IMR-90 (cell line): ENCODE measurements at regions not wholly inside any gene's neighbourhood (a gene's known extent, or its start where the extent isn't known, plus 50 kb on each side); places are given as distances from the start of the nearest gene placed in this dataset.

Experiments
- ATAC-seq: fragments of 200-7000 bp; cut with Tn5 transposase; 2 replicates; pipeline ENCODE4 v1.9.1; 2020; ENCODE audit warnings: low read depth, mild to moderate bottlenecking, moderate library complexity
- BruUV-seq: library from RNA; stranded (reverse); fragments of 400-500 nt; replicated peaks from 2 replicates; lab custom pipeline; 2021; lab: Mats Ljungman, UMichigan
- CTCF ChIA-PET: fragments of 300-600 bp; formaldehyde crosslinking; extraction: SDS; loops from one replicate; lab custom pipeline; 2021; ENCODE audit warnings: antibody characterized with exemption; lab: Yijun Ruan, JAX
- POLR2A ChIA-PET: fragments of 300-600 bp; sonication (Branson Sonifier 250); formaldehyde crosslinking; loops from one replicate; lab custom pipeline; 2022; ENCODE audit warnings: antibody characterized with exemption; ENCODE audit not compliant: unreplicated experiment; lab: Charles Lee
- DNase-seq: peaks from one replicate; pipeline ENCODE4 v3.0.0; 2013
- H2AFZ ChIP-seq: replicated peaks from 2 replicates; pipeline ENCODE3; 2013; ENCODE audit warnings: low read length, mild to moderate bottlenecking; ENCODE audit not compliant: poor library complexity
- H2AK5ac ChIP-seq: 2 replicates; pipeline ENCODE4 v1.6.1; 2013; ENCODE audit warnings: low read depth, low read length, inconsistent platforms
- H2AK9ac ChIP-seq: replicated peaks from 2 replicates; pipeline ENCODE3; 2013; ENCODE audit warnings: mild to moderate bottlenecking, low read depth, low read length, moderate library complexity; ENCODE audit not compliant: poor library complexity
- H2BK120ac ChIP-seq: 2 replicates; pipeline ENCODE4 v1.6.1; 2013; ENCODE audit warnings: low read depth, low read length, inconsistent platforms
- H2BK15ac ChIP-seq: 3 replicates; pipeline ENCODE4 v1.6.1; 2013; ENCODE audit warnings: low read depth, low read length, inconsistent platforms
- H2BK20ac ChIP-seq: 2 replicates; pipeline ENCODE4 v1.6.1; 2013; ENCODE audit warnings: low read depth, mild to moderate bottlenecking, inconsistent platforms, low read length, moderate library complexity
- H2BK5ac ChIP-seq: 2 replicates; pipeline ENCODE4 v1.6.1; 2013; ENCODE audit warnings: mild to moderate bottlenecking, low read depth, low read length, inconsistent platforms; ENCODE audit not compliant: poor library complexity, severe bottlenecking
- H3K14ac ChIP-seq: replicated peaks from 2 replicates; pipeline ENCODE4 v1.6.1; 2013; ENCODE audit warnings: low read depth, low read length, inconsistent platforms
- H3K18ac ChIP-seq: 2 replicates; pipeline ENCODE4 v1.6.1; 2013; ENCODE audit warnings: low read depth, low read length, control low read depth
- H3K23ac ChIP-seq: 2 replicates; pipeline ENCODE4 v1.6.1; 2013; ENCODE audit warnings: low read depth, low read length, inconsistent platforms
- H3K27ac ChIP-seq: 2 replicates; pipeline ENCODE4 v1.5.1; 2013; ENCODE audit warnings: mild to moderate bottlenecking, control low read depth, low read length; ENCODE audit not compliant: insufficient read depth
- H3K27me3 ChIP-seq: 2 replicates; pipeline ENCODE4 v1.6.1; 2013; ENCODE audit warnings: low read length; ENCODE audit not compliant: control insufficient read depth, insufficient read depth
- H3K36me3 ChIP-seq: 2 replicates; pipeline ENCODE4 v1.6.1; 2013; ENCODE audit warnings: low read length, mixed read lengths; ENCODE audit not compliant: control insufficient read depth, insufficient read depth
- H3K4ac ChIP-seq: 2 replicates; pipeline ENCODE4 v1.6.1; 2013; ENCODE audit warnings: low read depth, low read length, inconsistent platforms
- H3K4me1 ChIP-seq: 2 replicates; pipeline ENCODE4 v1.6.1; 2013; ENCODE audit warnings: low read length, mixed read lengths; ENCODE audit not compliant: control insufficient read depth, insufficient read depth
- H3K4me2 ChIP-seq: 2 replicates; pipeline ENCODE4 v1.6.1; 2013; ENCODE audit warnings: low read depth, mild to moderate bottlenecking, control low read depth, low read length, moderate library complexity
- H3K4me3 ChIP-seq: 2 replicates; pipeline ENCODE4 v1.5.1; 2013; ENCODE audit warnings: low read depth, mild to moderate bottlenecking, control low read depth, low read length, moderate library complexity; ENCODE audit not compliant: insufficient read depth
- H3K56ac ChIP-seq: 2 replicates; pipeline ENCODE4 v1.6.1; 2013; ENCODE audit warnings: low read length, inconsistent platforms; ENCODE audit not compliant: insufficient read depth; ENCODE audit errors: extremely low read depth
- H3K79me1 ChIP-seq, 2 experiments: 2 replicates each; pipeline ENCODE4 v1.6.1; 2013; ENCODE audit warnings: low read length in 2 of 2, inconsistent platforms in 1 of 2, low read depth in 1 of 2
- H3K9ac ChIP-seq: 2 replicates; pipeline ENCODE4 v1.6.1; 2013; ENCODE audit warnings: low read depth, low read length, control low read depth
- H3K9me1 ChIP-seq: 2 replicates; pipeline ENCODE4 v1.6.1; 2013; ENCODE audit warnings: low read length, inconsistent platforms; ENCODE audit not compliant: insufficient read depth
- H3K9me3 ChIP-seq: 2 replicates; pipeline ENCODE4 v1.6.1; 2013; ENCODE audit warnings: low read length; ENCODE audit not compliant: control insufficient read depth, insufficient read depth
- H4K20me1 ChIP-seq: 2 replicates; pipeline ENCODE4 v1.6.1; 2013; ENCODE audit warnings: low read length, inconsistent platforms; ENCODE audit not compliant: insufficient read depth
- H4K5ac ChIP-seq: 2 replicates; pipeline ENCODE4 v1.6.1; 2013; ENCODE audit warnings: mild to moderate bottlenecking, low read depth, low read length, control low read depth
- H4K8ac ChIP-seq, 2 experiments: 2 replicates each; pipeline ENCODE4 v1.6.1; 2013; ENCODE audit warnings: low read depth in 2 of 2, low read length in 2 of 2, control low read depth in 1 of 2, inconsistent platforms in 1 of 2
- H4K91ac ChIP-seq: 2 replicates; pipeline ENCODE4 v1.6.1; 2013; ENCODE audit warnings: low read depth, low read length, inconsistent platforms; ENCODE audit not compliant: insufficient read depth
- BHLHE40 ChIP-seq: fragments of 150-350 bp; IDR thresholded peaks from 2 replicates; pipeline ENCODE4 v1.6.1; 2016; ENCODE audit warnings: mild to moderate bottlenecking, low read depth, low read length
- CEBPB ChIP-seq: IDR thresholded peaks from 2 replicates; pipeline ENCODE4 v1.6.1; 2012; ENCODE audit warnings: low read depth, low read length, improper control_type of control experiment
- MAFK ChIP-seq: IDR thresholded peaks from 2 replicates; pipeline ENCODE4 v1.6.1; 2012; ENCODE audit warnings: low read depth, low read length, improper control_type of control experiment
- MXI1 ChIP-seq: IDR thresholded peaks from 2 replicates; pipeline ENCODE4 v1.6.1; 2012; ENCODE audit warnings: low read depth, mild to moderate bottlenecking, low read length, moderate library complexity, borderline replicate concordance
- NFE2L2 ChIP-seq: fragments of 150-350 bp; IDR thresholded peaks from 2 replicates; pipeline ENCODE4 v1.6.1; 2016; ENCODE audit warnings: low read depth, mild to moderate bottlenecking, low read length
- POLR2A ChIP-seq: IDR thresholded peaks from 2 replicates; pipeline ENCODE4 v1.6.1; 2012; ENCODE audit warnings: mild to moderate bottlenecking, low read depth, low read length
- RAD21 ChIP-seq: IDR thresholded peaks from 2 replicates; pipeline ENCODE4 v1.6.1; 2012; ENCODE audit warnings: low read length, improper control_type of control experiment
- RCOR1 ChIP-seq: IDR thresholded peaks from 2 replicates; pipeline ENCODE4 v1.6.1; 2012; ENCODE audit warnings: mild to moderate bottlenecking, low read length, improper control_type of control experiment; ENCODE audit not compliant: insufficient replicate concordance
- WGBS, 2 experiments: methylation state at CpG; one replicate each; pipeline versions ENCODE4 v1.1.5 to v1.1.7; 2013; ENCODE audit warnings: missing lambda C conversion rate in 2 of 2; ENCODE audit not compliant: insufficient read length in 1 of 2; ENCODE audit errors: extremely low coverage in 2 of 2; 5-methylcytosine and 5-hydroxymethylcytosine counted together
- dilution Hi-C: fragments of 300-500 bp; cut with HindIII; formaldehyde crosslinking; loops from one replicate; pipeline ENCODE4 v1.14.3; 2018; ENCODE audit warnings: low sequenced_read_pairs; ENCODE audit not compliant: unreplicated experiment
- in situ Hi-C: fragments of 300-500 bp; cut with MboI; formaldehyde crosslinking; loops from 3 replicates; pipeline ENCODE4 v1.14.3; 2019; ENCODE audit warnings: low sequenced_read_pairs, inconsistent platforms, mixed read lengths
- intact Hi-C: fragments of 100-400 bp; cut with micrococcal nuclease; formaldehyde crosslinking; loops from 2 replicates; pipeline ENCODE4 v1.10.0; 2022
- TF ChIP-seq, protein P1 (sequence below): fragments of 150-350 bp; IDR thresholded peaks from 2 replicates; pipeline ENCODE4 v1.6.1; 2017; ENCODE audit warnings: mild to moderate bottlenecking, antibody characterized with exemption, low read length, low read depth
- TF ChIP-seq, protein P2 (sequence below): fragments of 150-350 bp; IDR thresholded peaks from 2 replicates; pipeline ENCODE4 v1.6.1; 2016; ENCODE audit warnings: low read depth, mild to moderate bottlenecking, low read length, moderate library complexity, borderline replicate concordance

DNA sequence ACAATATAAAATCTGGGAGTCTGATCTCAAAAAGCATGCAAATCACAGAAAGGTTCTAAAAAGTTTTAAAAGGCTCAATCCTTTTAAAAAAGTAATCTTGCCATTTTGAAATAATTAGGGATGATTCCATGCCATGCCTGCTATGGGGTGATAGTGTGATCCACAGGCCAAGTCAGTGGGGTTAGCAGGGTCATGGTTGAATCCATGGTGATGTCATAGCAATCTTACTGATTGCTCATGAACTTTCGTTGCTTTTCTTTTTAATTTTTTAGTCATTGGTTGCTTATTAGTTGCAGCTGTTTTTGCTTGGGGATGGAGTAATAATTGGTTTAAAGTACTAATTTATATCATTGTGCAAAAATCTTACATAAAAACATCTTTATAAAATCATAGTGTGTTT is 485.0 kb downstream of the ENC1 start:
- no peak overlapping the region for H2AK9ac ChIP-seq
- H3K9ac ChIP-seq = no peak overlapping the region
- H3K36me3 ChIP-seq = no peaks in the 10 kb centered on the region
- no peak overlapping the region for H3K4ac ChIP-seq
- no peak overlapping the region for H2BK20ac ChIP-seq
- no peak overlapping the region for H3K4me3 ChIP-seq
- no peaks in the 10 kb centered on the region for H4K20me1 ChIP-seq
- H3K23ac ChIP-seq = no peak overlapping the region
- H3K14ac ChIP-seq = no peak overlapping the region; the same call in 1 of the 2 replicates
- H3K4me1 ChIP-seq = no peaks in the 10 kb centered on the region
- whole genome bisulfite sequencing, 2 experiments = no CpG with 5 or more reads among the region's 1 CpG
- no peak overlapping the region for H2BK120ac ChIP-seq
- in situ Hi-C loops (no loop called here), intact Hi-C loops (no loop called here), dilution Hi-C loops (no loop called here)
- H3K4me2 ChIP-seq = no peak overlapping the region
- ATAC-seq (no peak), DNase-seq (no peak)
- POLR2A ChIA-PET = no interaction called here
- no TSS peak for BruUV-seq
- CTCF ChIA-PET = no interaction called here
- no peak overlapping the region for H4K5ac ChIP-seq
- no peak overlapping the region for H3K56ac ChIP-seq
- no peak overlapping the region for H4K8ac ChIP-seq
- H3K27ac ChIP-seq = no peak overlapping the region
- no peak overlapping the region for H3K18ac ChIP-seq
- peaks cover 3% of the 10 kb centered on the region; the same call in 1 of the 2 replicates for H3K27me3 ChIP-seq
- TF ChIP-seq, protein P1, sequence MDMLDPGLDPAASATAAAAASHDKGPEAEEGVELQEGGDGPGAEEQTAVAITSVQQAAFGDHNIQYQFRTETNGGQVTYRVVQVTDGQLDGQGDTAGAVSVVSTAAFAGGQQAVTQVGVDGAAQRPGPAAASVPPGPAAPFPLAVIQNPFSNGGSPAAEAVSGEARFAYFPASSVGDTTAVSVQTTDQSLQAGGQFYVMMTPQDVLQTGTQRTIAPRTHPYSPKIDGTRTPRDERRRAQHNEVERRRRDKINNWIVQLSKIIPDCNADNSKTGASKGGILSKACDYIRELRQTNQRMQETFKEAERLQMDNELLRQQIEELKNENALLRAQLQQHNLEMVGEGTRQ = no peak
- no peak for TF ChIP-seq POLR2A
- TF ChIP-seq NFE2L2 = no peak
- TF ChIP-seq RCOR1 = no peak
- TF ChIP-seq RAD21 = no peak
- no peak for TF ChIP-seq BHLHE40
- no peak for TF ChIP-seq CEBPB
- TF ChIP-seq, protein P2, sequence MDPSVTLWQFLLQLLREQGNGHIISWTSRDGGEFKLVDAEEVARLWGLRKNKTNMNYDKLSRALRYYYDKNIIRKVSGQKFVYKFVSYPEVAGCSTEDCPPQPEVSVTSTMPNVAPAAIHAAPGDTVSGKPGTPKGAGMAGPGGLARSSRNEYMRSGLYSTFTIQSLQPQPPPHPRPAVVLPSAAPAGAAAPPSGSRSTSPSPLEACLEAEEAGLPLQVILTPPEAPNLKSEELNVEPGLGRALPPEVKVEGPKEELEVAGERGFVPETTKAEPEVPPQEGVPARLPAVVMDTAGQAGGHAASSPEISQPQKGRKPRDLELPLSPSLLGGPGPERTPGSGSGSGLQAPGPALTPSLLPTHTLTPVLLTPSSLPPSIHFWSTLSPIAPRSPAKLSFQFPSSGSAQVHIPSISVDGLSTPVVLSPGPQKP = no peak
- TF ChIP-seq MAFK = no peak
- no peak for TF ChIP-seq MXI1
- H3K9me3 ChIP-seq = no peaks in the 10 kb centered on the region
- H4K91ac ChIP-seq = no peak overlapping the region
- H2AK5ac ChIP-seq = no peak overlapping the region
- H2BK15ac ChIP-seq = no peak overlapping the region
- H3K79me1 ChIP-seq = no peaks in the 10 kb centered on the region
- H2AFZ ChIP-seq = no peak overlapping the region
- no peak overlapping the region for H2BK5ac ChIP-seq
- H3K9me1 ChIP-seq = no peaks in the 10 kb centered on the region
